ENCODE measurements at regions not wholly inside any gene's neighbourhood (a gene's known extent, or its start where the extent isn't known, plus 50 kb on each side); places are given as distances from the start of the nearest gene placed in this dataset.

DNA sequence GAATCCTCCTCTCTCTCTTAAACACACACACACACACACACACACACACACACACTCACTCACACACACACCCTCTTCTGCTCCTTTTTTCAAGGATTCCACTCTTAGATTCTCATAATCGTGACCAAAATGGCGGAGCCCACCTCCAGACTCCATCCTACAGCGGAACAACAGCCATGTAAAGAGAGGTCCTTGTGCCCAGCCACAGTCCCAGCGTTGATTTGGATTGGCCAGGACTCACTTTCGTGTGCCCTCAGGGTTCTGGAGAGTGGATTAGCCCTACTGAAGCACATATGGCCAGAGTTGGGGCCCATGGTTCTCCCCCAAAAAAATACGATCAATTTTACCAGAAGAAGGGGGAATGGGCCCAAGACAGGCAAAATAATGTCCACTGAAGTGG is 90.2 kb upstream of the SMNDC1 start:
- TF ChIP-seq POLR2A (IDR thresholded peaks at IDR 0.05; ENCODE audit: low read depth, low read length) (no peak), POLR2AphosphoS5 (IDR thresholded peaks at IDR 0.05; ENCODE audit: low read depth, low read length) (no peak), TAF1 (IDR thresholded peaks at IDR 0.05; ENCODE audit: borderline replicate concordance, low read depth, low read length) (no peak)

Data from GM12892 (cell line).